ENCODE measurements at regions not wholly inside any gene's neighbourhood (a gene's known extent, or its start where the extent isn't known, plus 50 kb on each side); places are given as distances from the start of the nearest gene placed in this dataset.

DNA sequence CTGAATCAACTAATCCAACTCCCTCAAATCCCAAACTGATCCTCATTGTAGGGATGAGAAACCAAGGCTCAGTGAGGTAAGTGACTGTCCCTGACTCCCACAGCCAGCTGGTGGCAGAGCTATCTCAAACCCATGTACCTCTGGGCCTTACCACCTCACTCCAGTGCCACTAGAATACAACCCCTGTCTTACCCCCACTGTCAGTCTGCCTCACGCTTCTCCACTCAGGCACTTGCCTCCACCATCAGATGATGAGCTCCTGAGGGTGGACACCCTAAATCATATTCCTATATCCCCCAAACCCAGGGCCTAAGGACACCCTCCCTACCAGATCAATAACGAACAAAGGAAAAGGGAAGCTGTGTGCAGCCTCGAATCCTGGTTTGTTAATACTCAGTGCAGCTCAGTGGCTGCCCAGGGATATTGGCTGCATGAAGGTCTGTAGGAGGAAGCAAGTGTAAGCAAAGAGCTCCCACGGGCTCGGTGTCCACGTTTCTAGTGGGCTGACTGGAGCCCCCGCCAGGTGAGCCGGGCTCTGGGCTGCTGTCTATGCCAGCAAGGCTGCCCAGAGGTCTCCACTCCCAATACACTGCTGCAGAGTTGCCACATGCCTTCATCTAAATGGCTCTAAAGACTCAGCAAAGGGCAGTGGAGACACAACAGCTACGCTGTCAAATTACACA lies 533.4 kb downstream of the MATN1 start:
- TF ChIP-seq, protein P1, sequence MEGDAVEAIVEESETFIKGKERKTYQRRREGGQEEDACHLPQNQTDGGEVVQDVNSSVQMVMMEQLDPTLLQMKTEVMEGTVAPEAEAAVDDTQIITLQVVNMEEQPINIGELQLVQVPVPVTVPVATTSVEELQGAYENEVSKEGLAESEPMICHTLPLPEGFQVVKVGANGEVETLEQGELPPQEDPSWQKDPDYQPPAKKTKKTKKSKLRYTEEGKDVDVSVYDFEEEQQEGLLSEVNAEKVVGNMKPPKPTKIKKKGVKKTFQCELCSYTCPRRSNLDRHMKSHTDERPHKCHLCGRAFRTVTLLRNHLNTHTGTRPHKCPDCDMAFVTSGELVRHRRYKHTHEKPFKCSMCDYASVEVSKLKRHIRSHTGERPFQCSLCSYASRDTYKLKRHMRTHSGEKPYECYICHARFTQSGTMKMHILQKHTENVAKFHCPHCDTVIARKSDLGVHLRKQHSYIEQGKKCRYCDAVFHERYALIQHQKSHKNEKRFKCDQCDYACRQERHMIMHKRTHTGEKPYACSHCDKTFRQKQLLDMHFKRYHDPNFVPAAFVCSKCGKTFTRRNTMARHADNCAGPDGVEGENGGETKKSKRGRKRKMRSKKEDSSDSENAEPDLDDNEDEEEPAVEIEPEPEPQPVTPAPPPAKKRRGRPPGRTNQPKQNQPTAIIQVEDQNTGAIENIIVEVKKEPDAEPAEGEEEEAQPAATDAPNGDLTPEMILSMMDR (IDR thresholded peaks at IDR 0.05) = no peak
- TF ChIP-seq EP300 (IDR thresholded peaks at IDR 0.05) = no peak
